Lower lobe of right lung (tissue), 2 donors: ENCODE measurements at regions not wholly inside any gene's neighbourhood (a gene's known extent, or its start where the extent isn't known, plus 50 kb on each side); places are given as distances from the start of the nearest gene placed in this dataset.

Experiments used
- ATAC-seq, 2 donors: fragments of 200-7000 bp; cut with Tn5 transposase; one replicate each; pipeline ENCODE4 v1.9.1; 2020 to 2022; ENCODE audit warnings: mild to moderate bottlenecking in 2 of 2, moderate library complexity in 2 of 2
- DNase-seq: peaks from one replicate; pipeline ENCODE4 v3.0.0-alpha.2; 2020
- H3K27ac ChIP-seq: fragments of 200-600 bp; one replicate; pipeline ENCODE4 v1.8.0; 2022
- H3K27me3 ChIP-seq: fragments of 200-600 bp; one replicate; pipeline ENCODE4 v1.8.0; 2022; ENCODE audit warnings: low read depth
- H3K36me3 ChIP-seq: fragments of 200-600 bp; one replicate; pipeline ENCODE4 v1.8.0; 2022; ENCODE audit warnings: mild to moderate bottlenecking
- H3K4me1 ChIP-seq: fragments of 200-600 bp; one replicate; pipeline ENCODE4 v1.8.0; 2022
- H3K4me3 ChIP-seq: fragments of 200-600 bp; one replicate; pipeline ENCODE4 v1.8.0; 2022; ENCODE audit warnings: mild to moderate bottlenecking
- H3K9me3 ChIP-seq: fragments of 200-600 bp; one replicate; pipeline ENCODE4 v1.8.0; 2022
- intact Hi-C: fragments of 100-400 bp; cut with DNase I; formaldehyde crosslinking; loops from one replicate; pipeline ENCODE4 v1.11.0; 2022
- TF ChIP-seq, protein P1 (sequence below): fragments of 200-600 bp; IDR thresholded peaks from one replicate; pipeline ENCODE4 v1.8.0; 2022; ENCODE audit warnings: antibody characterized with exemption, mild to moderate bottlenecking
- donor health status: DM: no; HTN: yes; CAD: no; lungs with severe emphysema.

DNA sequence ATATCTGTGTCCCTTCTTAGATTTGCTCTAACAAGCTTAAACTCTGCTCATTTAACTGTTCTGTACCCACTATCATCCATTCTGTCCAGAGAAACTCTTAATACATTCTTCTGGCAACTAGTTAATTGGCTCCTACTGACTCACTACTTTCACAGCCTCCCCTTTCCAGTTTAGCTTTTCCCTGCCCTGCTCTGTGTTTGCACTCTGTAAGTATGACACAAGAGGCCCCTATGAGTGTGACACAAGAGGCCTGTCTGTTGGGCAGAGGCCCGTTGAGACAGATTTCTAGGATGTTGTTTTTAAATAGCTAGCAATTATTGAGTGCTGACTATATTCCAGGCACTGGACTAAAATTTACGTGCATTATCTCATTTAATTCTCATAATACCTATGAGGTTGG lies 246.0 kb upstream of the DAAM1 start:
- intact Hi-C loops: no loop called here
- Histone ChIP-seq H3K27ac (no peak overlapping the region), H3K4me3 (no peak overlapping the region), H3K27me3 (no peaks in the 10 kb centered on the region), H3K4me1 (no peaks in the 10 kb centered on the region), H3K9me3 (peaks cover 1% of the 10 kb centered on the region), H3K36me3 (no peaks in the 10 kb centered on the region)
- ATAC-seq (peak in 1 of 2 donors; percentile 58), DNase-seq (no peak)
- TF ChIP-seq, protein P1, sequence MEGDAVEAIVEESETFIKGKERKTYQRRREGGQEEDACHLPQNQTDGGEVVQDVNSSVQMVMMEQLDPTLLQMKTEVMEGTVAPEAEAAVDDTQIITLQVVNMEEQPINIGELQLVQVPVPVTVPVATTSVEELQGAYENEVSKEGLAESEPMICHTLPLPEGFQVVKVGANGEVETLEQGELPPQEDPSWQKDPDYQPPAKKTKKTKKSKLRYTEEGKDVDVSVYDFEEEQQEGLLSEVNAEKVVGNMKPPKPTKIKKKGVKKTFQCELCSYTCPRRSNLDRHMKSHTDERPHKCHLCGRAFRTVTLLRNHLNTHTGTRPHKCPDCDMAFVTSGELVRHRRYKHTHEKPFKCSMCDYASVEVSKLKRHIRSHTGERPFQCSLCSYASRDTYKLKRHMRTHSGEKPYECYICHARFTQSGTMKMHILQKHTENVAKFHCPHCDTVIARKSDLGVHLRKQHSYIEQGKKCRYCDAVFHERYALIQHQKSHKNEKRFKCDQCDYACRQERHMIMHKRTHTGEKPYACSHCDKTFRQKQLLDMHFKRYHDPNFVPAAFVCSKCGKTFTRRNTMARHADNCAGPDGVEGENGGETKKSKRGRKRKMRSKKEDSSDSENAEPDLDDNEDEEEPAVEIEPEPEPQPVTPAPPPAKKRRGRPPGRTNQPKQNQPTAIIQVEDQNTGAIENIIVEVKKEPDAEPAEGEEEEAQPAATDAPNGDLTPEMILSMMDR: no peak

DNA sequence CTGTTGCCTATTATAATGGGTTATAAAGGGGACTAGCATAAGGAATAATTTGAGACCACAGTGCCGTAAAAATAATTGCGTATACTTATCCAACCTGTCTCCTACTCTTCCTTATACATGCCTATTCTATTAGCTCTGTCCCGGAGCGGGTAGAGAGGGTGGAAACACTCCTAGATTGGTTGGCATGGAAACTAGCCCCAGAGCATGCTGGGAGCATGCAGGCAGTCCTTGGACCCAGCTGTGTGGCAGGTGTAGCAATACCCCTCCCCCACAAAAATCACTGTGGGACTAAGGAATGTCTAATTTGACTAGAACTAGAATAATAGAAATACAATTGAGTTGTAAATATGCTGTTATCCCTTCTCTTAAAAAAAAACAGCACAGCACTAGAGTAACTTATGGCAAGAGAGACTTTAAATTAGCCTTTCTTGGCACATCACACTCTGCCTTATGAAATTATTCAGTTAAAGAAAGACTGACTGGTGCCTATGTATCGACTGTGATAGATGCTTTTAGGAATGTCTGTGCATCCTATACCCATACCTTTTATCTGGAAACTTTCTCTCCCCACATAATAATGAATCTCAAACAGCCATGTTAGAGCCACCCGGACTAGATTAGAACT lies 244.0 kb upstream of the DAAM1 start:
- TF ChIP-seq, protein P1: no peak
- H3K36me3 ChIP-seq: no peaks in the 10 kb centered on the region
- H3K4me3 ChIP-seq: no peak overlapping the region
- ATAC-seq: peak in 1 of 2 donors; percentile 35
- no peaks in the 10 kb centered on the region for H3K9me3 ChIP-seq
- no peak for DNase-seq
- intact Hi-C loops: no loop called here
- H3K27ac ChIP-seq: no peak overlapping the region
- H3K27me3 ChIP-seq: no peaks in the 10 kb centered on the region
- H3K4me1 ChIP-seq: no peaks in the 10 kb centered on the region

DNA sequence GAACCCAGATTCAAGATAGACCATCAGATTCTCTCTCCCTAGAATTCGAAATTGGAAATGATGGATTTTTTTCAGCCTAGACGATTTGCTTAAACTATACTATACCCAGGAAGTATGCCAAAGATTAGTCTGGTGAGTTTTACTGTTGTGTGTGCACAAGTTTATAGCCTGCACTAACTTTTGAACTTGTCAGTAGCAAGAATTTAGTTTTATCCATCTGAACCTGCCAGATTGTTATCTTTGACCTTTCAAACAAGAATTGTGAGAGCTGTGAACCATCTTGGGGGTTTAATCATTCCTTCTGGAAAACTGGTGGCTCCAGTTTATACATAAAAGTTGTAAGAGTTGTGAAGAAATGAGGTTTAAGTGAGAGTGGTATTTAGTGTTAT lies 243.5 kb upstream of the DAAM1 start:
- intact Hi-C loops: no loop called here

DNA sequence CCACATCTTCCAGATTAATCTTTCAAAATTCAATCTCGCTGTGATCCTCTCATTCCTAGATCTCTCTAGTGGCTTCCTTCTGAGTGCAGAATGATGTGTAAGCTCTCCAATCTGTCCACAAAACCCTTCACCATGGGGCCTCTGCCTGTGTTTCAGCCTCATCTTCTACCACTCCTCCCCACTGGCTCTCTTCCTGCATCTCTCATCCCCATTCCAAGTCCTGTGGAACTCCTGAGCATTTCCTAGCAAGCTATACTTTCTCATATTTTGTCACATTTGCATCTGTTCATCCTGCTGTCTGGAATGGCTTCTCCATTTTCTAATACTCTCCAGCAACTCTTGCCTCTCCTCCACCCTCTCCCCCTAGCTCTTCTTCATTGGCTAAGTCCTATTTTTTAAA lies 242.0 kb upstream of the DAAM1 start:
- no peak overlapping the region for H3K27ac ChIP-seq
- TF ChIP-seq, protein P1: no peak
- intact Hi-C loops: no loop called here
- DNase-seq (no peak), ATAC-seq (no peak)
- H3K4me1 ChIP-seq: no peaks in the 10 kb centered on the region
- no peaks in the 10 kb centered on the region for H3K36me3 ChIP-seq
- H3K4me3 ChIP-seq: no peak overlapping the region
- no peaks in the 10 kb centered on the region for H3K9me3 ChIP-seq
- H3K27me3 ChIP-seq: no peaks in the 10 kb centered on the region

More for the DNA sequence above, 243.5 kb upstream of the DAAM1 start:
- ATAC-seq (no peak), DNase-seq (no peak)
- no peak overlapping the region for H3K4me3 ChIP-seq
- H3K27me3 ChIP-seq: no peaks in the 10 kb centered on the region
- no peaks in the 10 kb centered on the region for H3K9me3 ChIP-seq
- no peak overlapping the region for H3K27ac ChIP-seq
- no peaks in the 10 kb centered on the region for H3K36me3 ChIP-seq
- TF ChIP-seq, protein P1: no peak
- no peaks in the 10 kb centered on the region for H3K4me1 ChIP-seq

DNA sequence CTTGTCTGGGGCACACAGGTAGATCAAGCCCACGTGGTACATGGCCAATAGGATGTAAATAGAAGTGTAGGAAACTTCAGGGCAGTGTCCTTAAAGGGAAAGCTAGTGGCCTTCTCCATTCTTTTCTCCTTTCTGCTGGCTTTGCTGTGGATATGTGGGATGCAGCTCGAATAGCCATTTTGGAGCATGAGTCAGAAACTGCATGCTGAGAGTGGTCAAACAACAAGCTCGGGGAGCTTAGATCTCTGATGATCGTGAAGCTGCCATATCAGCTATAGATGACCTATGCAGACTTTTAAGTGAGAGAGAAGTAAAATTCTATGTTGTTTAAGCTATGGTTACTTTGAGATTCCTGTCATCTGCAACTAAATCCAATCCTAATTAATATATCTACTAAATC lies 241.3 kb upstream of the DAAM1 start:
- no peak for DNase-seq
- TF ChIP-seq, protein P1: no peak
- H3K4me1 ChIP-seq: no peaks in the 10 kb centered on the region
- no peak overlapping the region for H3K27ac ChIP-seq
- H3K27me3 ChIP-seq: no peaks in the 10 kb centered on the region
- intact Hi-C loops: no loop called here
- H3K9me3 ChIP-seq: no peaks in the 10 kb centered on the region
- H3K4me3 ChIP-seq: no peak overlapping the region
- no peaks in the 10 kb centered on the region for H3K36me3 ChIP-seq
- ATAC-seq: no peak
